ENCODE measurements at regions not wholly inside any gene's neighbourhood (a gene's known extent, or its start where the extent isn't known, plus 50 kb on each side); places are given as distances from the start of the nearest gene placed in this dataset.

- TF ChIP-seq CTCF (conservative IDR thresholded peaks at IDR 0.05; ENCODE audit: low read length) = no peak
- no peak overlapping the region for H3K4me3 ChIP-seq (ENCODE audit: low read length)
- DNase-seq (ENCODE audit: low read depth) = no peak
Observed at GRCh38 chr9:73596321-73596720, 444.7 kb downstream of the ANXA1 start.

GRCh38 chr9:73597039-73597438, 445.4 kb downstream of the ANXA1 start:
- no peak for DNase-seq (ENCODE audit: low read depth)
- TF ChIP-seq CTCF (conservative IDR thresholded peaks at IDR 0.05; ENCODE audit: low read length) = no peak
- H3K4me3 ChIP-seq (ENCODE audit: low read length) = no peak overlapping the region

- no peak for TF ChIP-seq CTCF (conservative IDR thresholded peaks at IDR 0.05; ENCODE audit: low read length)
- no peak for DNase-seq (ENCODE audit: low read depth)
- H3K4me3 ChIP-seq (ENCODE audit: low read length) = no peak overlapping the region
Observed at GRCh38 chr9:73597771-73598170, 446.1 kb downstream of the ANXA1 start.

GRCh38 chr9:73609381-73609780, 457.7 kb downstream of the ANXA1 start:
- DNase-seq (ENCODE audit: low read depth) = no peak
- no peak overlapping the region for H3K4me3 ChIP-seq (ENCODE audit: low read length)
- no peak for TF ChIP-seq CTCF (conservative IDR thresholded peaks at IDR 0.05; ENCODE audit: low read length)

- no peak overlapping the region for H3K4me3 ChIP-seq (ENCODE audit: low read length)
- no peak for DNase-seq (ENCODE audit: low read depth)
- no peak for TF ChIP-seq CTCF (conservative IDR thresholded peaks at IDR 0.05; ENCODE audit: low read length)
Observed at GRCh38 chr9:73611032-73611431, 459.4 kb downstream of the ANXA1 start.

- peak; percentile 9 for DNase-seq (ENCODE audit: low read depth)
- no peak overlapping the region for H3K4me3 ChIP-seq (ENCODE audit: low read length)
- no peak for TF ChIP-seq CTCF (conservative IDR thresholded peaks at IDR 0.05; ENCODE audit: low read length)
Observed at GRCh38 chr9:73613092-73613701, 461.5 kb downstream of the ANXA1 start.

- no peak for DNase-seq (ENCODE audit: low read depth)
- TF ChIP-seq CTCF (conservative IDR thresholded peaks at IDR 0.05; ENCODE audit: low read length) = no peak
- H3K4me3 ChIP-seq (ENCODE audit: low read length) = no peak overlapping the region
Observed at GRCh38 chr9:73615557-73615956, 463.9 kb downstream of the ANXA1 start.
